ENCODE measurements at regions not wholly inside any gene's neighbourhood (a gene's known extent, or its start where the extent isn't known, plus 50 kb on each side); places are given as distances from the start of the nearest gene placed in this dataset.

DNA sequence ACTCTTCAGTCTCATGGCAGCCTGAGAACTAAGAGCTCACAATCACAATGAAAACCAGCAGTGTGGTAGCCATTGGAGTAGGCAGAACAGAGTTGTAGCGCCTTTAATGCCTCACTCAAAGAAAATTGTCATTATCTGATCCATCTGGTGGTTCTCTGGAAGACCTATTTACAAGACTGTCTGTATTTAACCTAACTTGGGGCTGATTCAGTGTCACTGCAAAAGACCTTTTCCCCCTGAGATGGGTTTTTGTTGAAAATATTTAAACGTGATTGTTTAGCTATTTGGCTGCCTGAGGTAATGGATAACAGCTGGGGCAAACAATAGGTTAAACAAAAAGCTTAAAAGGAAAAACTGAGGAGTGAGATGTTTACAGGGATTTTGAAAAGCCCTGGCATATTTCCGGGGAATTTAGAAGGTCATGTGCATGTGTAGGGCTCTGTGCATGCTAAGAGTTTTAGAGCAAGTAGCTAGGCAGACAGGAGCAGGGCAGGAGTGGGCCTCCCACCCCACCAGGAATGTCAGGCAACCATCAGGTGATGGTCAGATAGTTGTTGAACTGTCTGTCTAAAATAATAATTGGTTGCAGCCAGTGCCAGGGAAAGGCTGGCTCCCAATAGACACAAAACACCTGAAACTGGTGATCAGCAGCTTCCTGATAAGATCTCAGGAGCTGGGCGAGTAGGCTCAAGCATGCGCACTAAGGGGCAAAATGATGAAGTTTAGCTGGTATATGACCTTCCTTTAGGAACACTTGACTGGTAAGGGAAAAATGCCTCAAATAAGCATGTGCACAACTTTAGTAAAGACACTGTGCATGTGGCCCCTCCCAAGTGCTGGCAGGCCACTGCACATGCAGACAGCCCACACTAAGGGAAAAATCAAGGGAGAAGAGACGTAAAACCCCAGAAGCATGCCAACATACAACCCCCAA, 70.8 kb upstream of the AKIRIN2 start:
- intact Hi-C loops (cut with DNase I) = no loop called here
- Histone ChIP-seq H3K36me3 (no peaks in the 10 kb centered on the region), H3K4me3 (no peak overlapping the region), H3K4me1 (no peaks in the 10 kb centered on the region), H3K9me3 (no peaks in the 10 kb centered on the region), H3K27ac (no peak overlapping the region), H3K27me3 (no peaks in the 10 kb centered on the region)
- TF ChIP-seq POLR2A (IDR thresholded peaks at IDR 0.05) (no peak), POLR2AphosphoS5 (IDR thresholded peaks at IDR 0.05; ENCODE audit: insufficient read depth in 1 of 2, low read depth in 1 of 2) (no peak)
- TF ChIP-seq, protein P1, sequence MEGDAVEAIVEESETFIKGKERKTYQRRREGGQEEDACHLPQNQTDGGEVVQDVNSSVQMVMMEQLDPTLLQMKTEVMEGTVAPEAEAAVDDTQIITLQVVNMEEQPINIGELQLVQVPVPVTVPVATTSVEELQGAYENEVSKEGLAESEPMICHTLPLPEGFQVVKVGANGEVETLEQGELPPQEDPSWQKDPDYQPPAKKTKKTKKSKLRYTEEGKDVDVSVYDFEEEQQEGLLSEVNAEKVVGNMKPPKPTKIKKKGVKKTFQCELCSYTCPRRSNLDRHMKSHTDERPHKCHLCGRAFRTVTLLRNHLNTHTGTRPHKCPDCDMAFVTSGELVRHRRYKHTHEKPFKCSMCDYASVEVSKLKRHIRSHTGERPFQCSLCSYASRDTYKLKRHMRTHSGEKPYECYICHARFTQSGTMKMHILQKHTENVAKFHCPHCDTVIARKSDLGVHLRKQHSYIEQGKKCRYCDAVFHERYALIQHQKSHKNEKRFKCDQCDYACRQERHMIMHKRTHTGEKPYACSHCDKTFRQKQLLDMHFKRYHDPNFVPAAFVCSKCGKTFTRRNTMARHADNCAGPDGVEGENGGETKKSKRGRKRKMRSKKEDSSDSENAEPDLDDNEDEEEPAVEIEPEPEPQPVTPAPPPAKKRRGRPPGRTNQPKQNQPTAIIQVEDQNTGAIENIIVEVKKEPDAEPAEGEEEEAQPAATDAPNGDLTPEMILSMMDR (IDR thresholded peaks at IDR 0.05) = no peak
- no peak for DNase-seq (ENCODE audit: extremely low spot score in 2 of 2)

DNA sequence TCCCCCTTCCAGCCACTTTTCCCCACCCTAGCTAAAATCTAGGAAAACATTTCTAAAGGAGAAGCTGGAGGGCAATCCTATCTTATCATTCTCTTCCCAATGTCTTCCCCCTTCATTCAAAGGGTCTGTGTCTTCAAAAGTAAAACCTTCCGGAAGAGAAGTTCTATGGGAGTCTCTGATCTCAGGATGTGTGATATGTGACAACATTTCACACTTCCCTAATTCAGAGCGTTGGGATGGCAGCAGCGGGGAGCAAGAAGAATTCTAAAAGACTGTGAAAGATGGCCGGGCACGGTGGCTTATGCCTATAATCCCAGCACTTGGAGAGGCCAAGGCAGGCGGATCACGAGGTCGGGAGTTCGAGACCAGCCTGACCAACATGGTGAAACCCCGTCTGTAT, 65.4 kb upstream of the AKIRIN2 start:
- Histone ChIP-seq H3K4me1 (no peaks in the 10 kb centered on the region), H3K9me3 (no peaks in the 10 kb centered on the region), H3K27ac (no peak overlapping the region), H3K36me3 (no peaks in the 10 kb centered on the region), H3K27me3 (no peaks in the 10 kb centered on the region), H3K4me3 (no peak overlapping the region)
- TF ChIP-seq, protein P1 (IDR thresholded peaks at IDR 0.05) = no peak
- TF ChIP-seq POLR2AphosphoS5 (IDR thresholded peaks at IDR 0.05; ENCODE audit: insufficient read depth in 1 of 2, low read depth in 1 of 2) = no peak
- no peak for TF ChIP-seq POLR2A (IDR thresholded peaks at IDR 0.05)
- no peak for DNase-seq (ENCODE audit: extremely low spot score in 2 of 2)
- intact Hi-C loops (cut with DNase I) = no loop called here

DNA sequence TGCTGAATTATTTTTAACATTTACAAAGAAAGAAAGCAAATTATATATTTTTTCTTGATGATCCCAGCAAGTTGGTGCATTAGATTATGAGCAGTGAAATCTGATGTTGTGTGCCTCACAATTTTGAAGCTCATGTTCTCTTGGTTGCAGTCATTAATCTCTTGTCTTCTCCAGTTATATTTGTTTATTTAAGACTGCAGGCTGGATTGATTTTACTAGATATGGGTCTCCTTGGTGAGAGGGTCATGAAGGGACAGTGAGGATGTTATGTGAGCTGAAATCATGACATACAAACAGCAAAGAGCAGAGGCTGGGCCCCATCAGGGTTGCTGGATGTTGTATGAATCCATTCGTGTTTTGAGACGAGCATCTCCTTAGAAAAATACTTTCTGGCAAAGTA, 64.2 kb upstream of the AKIRIN2 start:
- no peak overlapping the region for H3K27ac ChIP-seq
- TF ChIP-seq POLR2AphosphoS5 (IDR thresholded peaks at IDR 0.05; ENCODE audit: insufficient read depth in 1 of 2, low read depth in 1 of 2) = no peak
- no peak for TF ChIP-seq POLR2A (IDR thresholded peaks at IDR 0.05)
- TF ChIP-seq, protein P1 (IDR thresholded peaks at IDR 0.05) = no peak

DNA sequence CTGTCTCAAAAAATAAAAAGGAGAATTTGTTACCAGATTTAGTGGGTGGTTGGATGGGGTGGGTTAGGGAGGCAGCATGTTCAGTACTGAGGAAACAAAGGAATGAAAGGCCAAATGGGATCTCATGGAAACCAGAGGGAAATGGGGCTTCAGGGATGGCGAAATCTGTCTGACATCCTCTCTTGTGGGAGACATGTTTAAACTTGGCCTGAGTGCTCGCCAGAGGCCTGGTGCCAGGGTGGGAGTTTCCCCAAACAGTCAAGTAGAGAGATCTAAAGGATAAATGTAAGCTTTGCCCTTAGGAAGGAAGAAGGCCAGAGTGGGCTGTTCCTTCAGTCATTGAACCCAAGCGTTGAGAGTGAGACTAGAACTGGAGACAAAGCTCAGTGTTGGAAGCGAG, 61.9 kb upstream of the AKIRIN2 start:
- no peaks in the 10 kb centered on the region for H3K9me3 ChIP-seq
- no peaks in the 10 kb centered on the region for H3K4me1 ChIP-seq
- TF ChIP-seq POLR2AphosphoS5 (IDR thresholded peaks at IDR 0.05; ENCODE audit: insufficient read depth in 1 of 2, low read depth in 1 of 2) (no peak), POLR2A (IDR thresholded peaks at IDR 0.05) (no peak)
- TF ChIP-seq, protein P1 (IDR thresholded peaks at IDR 0.05) = no peak
- no peak overlapping the region for H3K27ac ChIP-seq
- no peaks in the 10 kb centered on the region for H3K36me3 ChIP-seq
- DNase-seq (ENCODE audit: extremely low spot score in 2 of 2) = no peak
- intact Hi-C loops (cut with DNase I) = no loop called here
- no peaks in the 10 kb centered on the region for H3K27me3 ChIP-seq
- no peak overlapping the region for H3K4me3 ChIP-seq

More for the DNA sequence above, 64.2 kb upstream of the AKIRIN2 start:
- Histone ChIP-seq H3K9me3 (no peaks in the 10 kb centered on the region), H3K4me1 (no peaks in the 10 kb centered on the region), H3K4me3 (no peak overlapping the region), H3K36me3 (no peaks in the 10 kb centered on the region), H3K27me3 (no peaks in the 10 kb centered on the region)
- no peak for DNase-seq (ENCODE audit: extremely low spot score in 2 of 2)
- intact Hi-C loops (cut with DNase I) = no loop called here

DNA sequence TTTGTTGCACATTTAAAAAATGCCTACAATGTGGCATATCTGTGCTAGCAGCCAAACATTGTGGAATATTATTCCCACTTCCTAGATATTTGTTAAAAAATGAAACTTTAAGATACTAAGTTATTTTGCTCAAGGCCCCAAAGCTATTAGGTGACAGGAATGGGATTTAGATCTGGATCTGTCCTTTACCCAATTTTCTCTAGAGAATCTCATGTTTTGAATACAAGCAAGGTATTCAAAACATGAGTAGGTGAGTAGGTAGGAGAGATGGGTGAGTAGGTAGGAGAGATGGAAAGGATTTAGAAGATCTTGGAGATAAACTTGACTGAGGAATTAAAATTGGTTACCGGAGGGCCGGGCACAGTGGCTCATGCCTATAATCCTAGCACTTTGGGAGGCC, 61.2 kb upstream of the AKIRIN2 start:
- no peak for DNase-seq (ENCODE audit: extremely low spot score in 2 of 2)
- Histone ChIP-seq H3K27ac (no peak overlapping the region), H3K4me3 (no peak overlapping the region), H3K36me3 (no peaks in the 10 kb centered on the region), H3K9me3 (no peaks in the 10 kb centered on the region), H3K27me3 (no peaks in the 10 kb centered on the region), H3K4me1 (no peaks in the 10 kb centered on the region)
- intact Hi-C loops (cut with DNase I) = no loop called here
- TF ChIP-seq POLR2A (IDR thresholded peaks at IDR 0.05) = no peak
- TF ChIP-seq POLR2AphosphoS5 (IDR thresholded peaks at IDR 0.05; ENCODE audit: insufficient read depth in 1 of 2, low read depth in 1 of 2) = no peak
- TF ChIP-seq, protein P1 (IDR thresholded peaks at IDR 0.05) = no peak
